Thymus (tissue), 11 donors: ENCODE measurements at regions not wholly inside any gene's neighbourhood (a gene's known extent, or its start where the extent isn't known, plus 50 kb on each side); places are given as distances from the start of the nearest gene placed in this dataset.

Experiments
- DNase-seq, 9 donors: peaks; one replicate each; pipeline ENCODE4 v3.0.0-alpha.2; 2013; ENCODE audit warnings: low spot score in 9 of 9, low read depth in 6 of 9, missing footprints in 1 of 9
- H3K27ac ChIP-seq, 2 donors: one replicate each; pipeline ENCODE4 v1.5.1; 2013; ENCODE audit warnings: control low read depth in 1 of 2, low read depth in 1 of 2, low read length in 1 of 2, mild to moderate bottlenecking in 1 of 2, moderate library complexity in 1 of 2
- H3K27me3 ChIP-seq, 2 donors: one replicate each; pipeline ENCODE4 v1.5.1; 2013; ENCODE audit warnings: low read length in 1 of 2; ENCODE audit not compliant: control insufficient read depth in 2 of 2, insufficient read depth in 1 of 2
- H3K36me3 ChIP-seq, 2 donors: one replicate each; pipeline ENCODE4 v1.5.1; 2013; ENCODE audit warnings: low read length in 1 of 2, mild to moderate bottlenecking in 1 of 2, moderate library complexity in 1 of 2; ENCODE audit not compliant: control insufficient read depth in 2 of 2, insufficient read depth in 2 of 2
- H3K4me1 ChIP-seq, 2 donors: one replicate each; pipeline ENCODE4 v1.5.1; 2013; ENCODE audit warnings: low read length in 2 of 2; ENCODE audit not compliant: control insufficient read depth in 2 of 2, insufficient read depth in 2 of 2
- H3K4me3 ChIP-seq, 2 donors: one replicate each; pipeline ENCODE4 v1.5.1; 2013; ENCODE audit warnings: low read length in 2 of 2, control low read depth in 1 of 2, mild to moderate bottlenecking in 1 of 2
- H3K9me3 ChIP-seq, 2 donors: one replicate each; pipeline ENCODE4 v1.5.1; 2013; ENCODE audit warnings: low read length in 1 of 2, mild to moderate bottlenecking in 1 of 2; ENCODE audit not compliant: control insufficient read depth in 2 of 2, insufficient read depth in 1 of 2
- WGBS: extraction: QIAGEN DNeasy Blood & Tissue Kit; methylation state at CpG from one replicate; pipeline ENCODE4 v1.1.7; 2013; 5-methylcytosine and 5-hydroxymethylcytosine counted together
- donor health status: healthy.

DNA sequence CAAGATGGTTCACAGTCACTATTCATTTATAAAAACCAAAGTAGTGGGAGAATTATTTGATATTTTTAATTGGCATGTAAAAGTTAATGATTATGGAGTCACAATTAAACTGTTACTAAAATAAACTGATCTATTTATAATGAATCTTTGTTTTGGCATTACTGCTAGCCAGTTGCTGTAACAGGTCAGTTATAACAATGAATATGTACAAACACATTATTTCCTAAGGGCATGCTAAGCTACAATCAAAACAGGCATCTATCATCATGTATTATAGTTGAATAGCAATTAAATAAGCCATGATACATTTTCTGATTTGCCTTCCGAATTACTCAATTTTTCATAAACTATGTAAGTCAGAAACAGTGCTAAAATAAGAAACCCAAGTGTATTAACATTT is 518.3 kb downstream of the SLC16A7 start:
- WGBS, result 96% methylated on average over 1 of the region's 1 CpG
- Histone ChIP-seq H3K4me3 (no peak overlapping the region), H3K27me3 (no peaks in the 10 kb centered on the region), H3K27ac (no peak overlapping the region), H3K4me1 (no peaks in the 10 kb centered on the region), H3K36me3 (no peaks in the 10 kb centered on the region), H3K9me3 (no peaks in the 10 kb centered on the region)
- no peak for DNase-seq

DNA sequence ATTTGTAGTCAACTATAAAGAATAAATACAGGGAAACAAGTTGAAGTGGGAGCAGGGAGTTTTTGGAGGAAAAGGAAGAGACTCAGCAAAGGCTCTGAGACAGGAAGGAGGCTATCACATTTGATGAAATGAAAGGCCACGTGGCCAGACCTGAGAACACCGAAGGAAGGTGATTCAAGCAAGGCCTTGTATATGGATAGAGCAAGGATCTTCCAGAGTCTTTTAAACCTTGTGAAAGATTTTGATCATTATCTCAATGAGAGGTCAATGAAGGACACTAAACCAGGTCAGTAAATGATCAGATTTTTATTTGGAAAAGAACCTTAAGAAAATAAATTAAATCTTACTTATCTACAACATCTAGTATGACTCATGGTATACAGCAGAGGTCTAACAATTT is 523.5 kb downstream of the SLC16A7 start:
- H3K36me3 ChIP-seq, result no peaks in the 10 kb centered on the region
- no peak overlapping the region for H3K27ac ChIP-seq
- no peak overlapping the region for H3K4me3 ChIP-seq
- no peaks in the 10 kb centered on the region for H3K27me3 ChIP-seq
- H3K9me3 ChIP-seq, result no peaks in the 10 kb centered on the region
- WGBS, result 60% methylated on average over 2 of the region's 2 CpGs
- no peaks in the 10 kb centered on the region for H3K4me1 ChIP-seq
- no peak for DNase-seq

DNA sequence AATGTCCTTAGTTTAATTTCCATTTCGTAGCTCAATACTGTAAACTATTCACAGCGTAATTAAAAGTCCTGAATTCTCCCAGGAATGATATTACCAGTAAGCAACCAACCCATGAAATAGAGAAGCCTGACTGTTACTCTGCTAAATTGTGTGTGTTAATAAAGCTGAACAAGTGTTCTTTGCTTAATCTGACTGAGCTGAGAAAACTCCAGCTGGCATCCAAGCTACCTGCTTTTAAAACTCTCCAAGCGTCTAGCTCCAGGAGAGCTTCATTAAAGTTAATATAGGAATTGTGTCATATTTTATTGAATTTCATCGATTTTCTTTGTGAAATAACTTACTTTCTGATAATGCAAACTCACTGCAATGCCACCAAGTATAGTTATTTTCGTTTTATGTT is 524.4 kb downstream of the SLC16A7 start:
- Histone ChIP-seq H3K36me3 (no peaks in the 10 kb centered on the region), H3K9me3 (no peaks in the 10 kb centered on the region), H3K4me1 (no peaks in the 10 kb centered on the region), H3K27ac (no peak overlapping the region), H3K4me3 (no peak overlapping the region), H3K27me3 (no peaks in the 10 kb centered on the region)
- DNase-seq, result no peak
- 90% methylated on average over 5 of the region's 5 CpGs for WGBS

DNA sequence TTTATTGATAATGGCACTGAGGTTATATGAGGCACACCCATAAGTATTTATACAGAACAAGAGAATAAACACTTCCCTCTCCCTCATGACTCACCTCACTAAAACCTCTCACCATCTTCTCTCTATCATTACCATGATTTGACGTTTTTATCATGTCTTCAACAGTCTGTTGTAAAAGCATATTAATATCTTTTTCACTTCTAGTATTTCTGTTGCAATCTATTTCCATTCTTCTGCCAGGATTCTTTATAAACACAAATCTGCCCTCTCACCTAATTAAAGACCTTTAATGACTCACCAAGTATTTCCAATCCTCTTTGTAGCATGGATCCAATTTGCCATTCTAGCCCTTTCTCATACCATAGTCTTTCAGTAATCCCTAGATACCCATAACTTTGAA is 527.7 kb downstream of the SLC16A7 start:
- no peak for DNase-seq

DNA sequence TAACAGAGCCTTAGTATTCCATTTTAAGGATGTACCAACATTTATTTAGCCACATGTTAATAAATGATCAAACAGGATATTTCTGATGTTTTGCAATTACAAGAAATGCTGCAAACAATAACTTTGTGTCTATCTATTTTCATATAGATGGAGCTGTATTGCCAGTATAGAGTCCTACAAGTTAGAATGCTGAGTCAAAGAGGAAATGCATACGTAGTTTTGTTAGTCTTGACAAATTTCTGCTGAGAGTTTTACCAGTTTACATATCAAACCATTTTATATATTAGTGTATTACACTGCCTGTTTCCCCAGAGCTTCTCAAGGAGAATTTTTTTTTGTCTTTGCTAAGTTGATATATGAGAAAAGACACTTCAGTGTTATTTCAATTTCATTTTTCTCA is 541.7 kb downstream of the SLC16A7 start:
- H3K4me3 ChIP-seq, result no peak overlapping the region
- WGBS, result 47% methylated on average over 1 of the region's 1 CpG

More for the DNA sequence above, 527.7 kb downstream of the SLC16A7 start:
- no peak overlapping the region for H3K27ac ChIP-seq
- no peak overlapping the region for H3K4me3 ChIP-seq
- H3K4me1 ChIP-seq, result no peaks in the 10 kb centered on the region
- 95% methylated on average over 1 of the region's 1 CpG for WGBS
- no peaks in the 10 kb centered on the region for H3K36me3 ChIP-seq
- H3K27me3 ChIP-seq, result no peaks in the 10 kb centered on the region
- no peaks in the 10 kb centered on the region for H3K9me3 ChIP-seq

DNA sequence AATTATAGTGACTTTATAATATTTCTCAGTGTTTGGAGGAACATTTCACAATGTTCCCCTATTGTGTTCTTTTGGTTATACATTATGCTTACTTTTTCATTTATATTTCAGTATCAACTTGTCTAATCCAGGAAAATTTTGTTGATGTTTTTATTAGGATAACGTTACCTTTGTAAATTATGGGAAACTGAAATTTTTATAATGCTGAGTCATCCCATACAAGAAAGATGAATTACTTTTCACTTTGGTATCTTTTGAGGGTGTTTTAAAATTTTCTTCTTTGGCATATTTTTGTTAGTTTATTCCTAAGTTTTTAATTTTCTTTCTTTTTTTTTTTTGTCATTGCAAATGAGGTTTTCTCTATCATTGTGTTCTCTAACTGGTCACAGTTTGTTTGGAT is 542.7 kb downstream of the SLC16A7 start:
- no peak overlapping the region for H3K27ac ChIP-seq
- no peaks in the 10 kb centered on the region for H3K4me1 ChIP-seq
- no peaks in the 10 kb centered on the region for H3K9me3 ChIP-seq
- H3K27me3 ChIP-seq, result no peaks in the 10 kb centered on the region
- no peak overlapping the region for H3K4me3 ChIP-seq
- no peak for DNase-seq
- H3K36me3 ChIP-seq, result no peaks in the 10 kb centered on the region
- 70% methylated on average over 1 of the region's 1 CpG for WGBS

More for the DNA sequence above, 541.7 kb downstream of the SLC16A7 start:
- no peaks in the 10 kb centered on the region for H3K27me3 ChIP-seq
- no peaks in the 10 kb centered on the region for H3K4me1 ChIP-seq
- no peaks in the 10 kb centered on the region for H3K36me3 ChIP-seq
- no peak for DNase-seq
- no peaks in the 10 kb centered on the region for H3K9me3 ChIP-seq
- H3K27ac ChIP-seq, result no peak overlapping the region

DNA sequence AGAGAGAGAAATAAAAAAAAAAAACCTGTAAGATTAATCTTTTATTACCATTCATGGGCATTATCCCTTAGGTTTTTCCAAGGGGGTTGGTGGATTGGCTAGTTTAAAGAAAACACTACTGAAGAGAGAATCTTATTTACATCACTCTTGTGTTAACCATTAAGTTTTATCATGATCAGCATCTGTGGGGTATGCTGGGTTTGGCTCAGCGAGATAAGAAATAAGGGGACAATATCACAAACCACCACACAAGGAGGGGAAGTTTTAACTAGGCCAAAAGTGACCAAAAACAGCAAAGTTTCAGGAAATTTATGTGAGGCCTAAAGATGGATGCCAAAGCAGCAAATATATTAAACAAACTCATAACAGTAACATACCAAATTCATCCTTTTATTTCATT is 548.6 kb downstream of the SLC16A7 start:
- Histone ChIP-seq H3K9me3 (no peaks in the 10 kb centered on the region), H3K4me1 (no peaks in the 10 kb centered on the region), H3K27me3 (no peaks in the 10 kb centered on the region), H3K36me3 (no peaks in the 10 kb centered on the region), H3K4me3 (no peak overlapping the region), H3K27ac (no peak overlapping the region)
- whole genome bisulfite sequencing, result 58% methylated on average over 1 of the region's 1 CpG
- no peak for DNase-seq

DNA sequence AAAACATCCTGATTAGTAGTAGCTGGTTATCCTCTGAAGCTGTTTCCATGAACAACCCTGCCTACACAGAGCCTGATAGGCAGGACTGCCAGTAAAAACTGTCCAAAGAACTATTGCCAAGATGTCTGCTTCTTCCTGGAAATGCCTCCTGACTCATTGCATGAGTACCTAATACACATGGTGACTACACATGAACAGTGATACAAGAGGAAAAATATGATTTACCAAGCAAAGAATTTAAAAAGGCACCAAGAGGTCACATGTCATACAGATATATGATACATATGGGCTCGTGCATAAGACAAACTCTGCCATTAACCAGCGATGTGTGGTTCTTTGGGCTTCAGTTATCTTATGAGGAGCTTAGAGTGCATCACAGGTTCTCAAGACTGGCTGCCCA is 552.3 kb downstream of the SLC16A7 start:
- no peak overlapping the region for H3K27ac ChIP-seq
- no peaks in the 10 kb centered on the region for H3K36me3 ChIP-seq
- no peak overlapping the region for H3K4me3 ChIP-seq
- WGBS, result 86% methylated on average over 2 of the region's 2 CpGs
- H3K4me1 ChIP-seq, result no peaks in the 10 kb centered on the region
- H3K27me3 ChIP-seq, result no peaks in the 10 kb centered on the region
- no peaks in the 10 kb centered on the region for H3K9me3 ChIP-seq
- no peak for DNase-seq

DNA sequence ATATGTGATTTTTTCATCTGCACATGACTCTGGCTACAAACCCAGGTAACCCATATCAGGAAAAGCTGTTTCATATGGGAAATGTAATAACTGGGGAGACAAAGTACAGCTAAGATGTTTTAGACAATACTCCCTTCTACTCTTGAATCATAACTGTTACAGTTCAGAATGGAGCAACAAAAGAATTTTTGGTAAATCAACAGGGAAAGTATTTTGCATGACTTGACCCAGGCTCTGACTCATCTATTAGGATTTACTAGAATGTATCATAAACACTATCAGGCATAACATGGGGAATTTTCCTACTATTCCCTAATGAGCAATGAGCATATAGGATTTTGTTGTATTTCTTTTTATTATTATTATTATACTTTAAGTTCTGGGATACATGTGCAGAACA is 553.0 kb downstream of the SLC16A7 start:
- Histone ChIP-seq H3K27me3 (no peaks in the 10 kb centered on the region), H3K36me3 (no peaks in the 10 kb centered on the region), H3K4me1 (no peaks in the 10 kb centered on the region), H3K4me3 (no peak overlapping the region), H3K27ac (no peak overlapping the region), H3K9me3 (no peaks in the 10 kb centered on the region)
- no peak for DNase-seq

DNA sequence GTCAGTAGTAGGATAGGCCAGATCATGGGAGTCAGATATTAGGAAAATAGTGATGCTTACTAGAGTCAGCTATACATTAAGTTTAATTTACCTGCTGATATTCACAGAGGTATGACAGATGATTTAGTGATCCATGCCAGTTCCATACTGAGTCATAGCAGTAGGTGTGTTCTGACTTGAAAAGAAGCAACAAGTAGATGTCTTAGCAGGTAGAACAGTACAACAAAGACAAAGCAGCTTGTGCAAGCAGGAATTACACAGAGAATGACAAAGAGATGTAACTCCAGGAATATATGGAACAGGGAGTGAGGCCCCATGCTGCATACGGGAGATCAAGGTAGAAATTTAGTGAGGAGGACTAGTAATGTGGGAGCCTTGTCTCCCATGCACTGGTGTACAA is 556.9 kb downstream of the SLC16A7 start:
- Histone ChIP-seq H3K9me3 (no peaks in the 10 kb centered on the region), H3K27ac (no peak overlapping the region), H3K27me3 (no peaks in the 10 kb centered on the region), H3K4me1 (no peaks in the 10 kb centered on the region), H3K4me3 (no peak overlapping the region), H3K36me3 (no peaks in the 10 kb centered on the region)
- WGBS, result 94% methylated on average over 1 of the region's 1 CpG
- no peak for DNase-seq
